ENCODE measurements at regions not wholly inside any gene's neighbourhood (a gene's known extent, or its start where the extent isn't known, plus 50 kb on each side); places are given as distances from the start of the nearest gene placed in this dataset.

- ATAC-seq (no peak), DNase-seq (no peak)
- Histone ChIP-seq H3K4me1 (no peaks in the 10 kb centered on the region), H3K27me3 (no peaks in the 10 kb centered on the region), H3K27ac (no peak overlapping the region), H3K4me3 (no peak overlapping the region), H3K36me3 (no peaks in the 10 kb centered on the region), H3K9me3 (no peaks in the 10 kb centered on the region)
- 38% methylated on average over 2 of the region's 2 CpGs for WGBS (ENCODE audit: insufficient coverage, low coverage, low lambda C conversion rate, missing lambda C conversion rate)
- no peak for TF ChIP-seq POLR2A (IDR thresholded peaks at IDR 0.05)
- TF ChIP-seq CTCF (IDR thresholded peaks at IDR 0.05): no peak
- intact Hi-C loops (cut with DNase I): no loop called here
Measured at GRCh38 chr5:38670066-38670465, 113.6 kb upstream of the LIFR start.

- no peak overlapping the region for H3K4me3 ChIP-seq
- H3K36me3 ChIP-seq: no peaks in the 10 kb centered on the region
- no peaks in the 10 kb centered on the region for H3K4me1 ChIP-seq
- TF ChIP-seq CTCF (IDR thresholded peaks at IDR 0.05) (no peak), POLR2A (IDR thresholded peaks at IDR 0.05) (no peak)
- no peak overlapping the region for H3K27ac ChIP-seq
- WGBS (ENCODE audit: insufficient coverage, low coverage, low lambda C conversion rate, missing lambda C conversion rate): 20% methylated on average over 1 of the region's 1 CpG
- H3K9me3 ChIP-seq: no peaks in the 10 kb centered on the region
- no peaks in the 10 kb centered on the region for H3K27me3 ChIP-seq
- intact Hi-C loops (cut with DNase I): no loop called here
- DNase-seq (no peak), ATAC-seq (no peak)
Measured at GRCh38 chr5:38670878-38671277, 114.4 kb upstream of the LIFR start.

GRCh38 chr5:38672059-38672788 is 115.8 kb upstream of the LIFR start:
- no peaks in the 10 kb centered on the region for H3K9me3 ChIP-seq
- ATAC-seq (no peak), DNase-seq (no peak)
- no peak overlapping the region for H3K27ac ChIP-seq
- H3K4me3 ChIP-seq: no peak overlapping the region
- WGBS (ENCODE audit: insufficient coverage, low coverage, low lambda C conversion rate, missing lambda C conversion rate): 51% methylated on average over 5 of the region's 5 CpGs
- H3K4me1 ChIP-seq: no peaks in the 10 kb centered on the region
- no peaks in the 10 kb centered on the region for H3K36me3 ChIP-seq
- intact Hi-C loops (cut with DNase I): no loop called here
- no peak for TF ChIP-seq CTCF (IDR thresholded peaks at IDR 0.05)
- no peak for TF ChIP-seq POLR2A (IDR thresholded peaks at IDR 0.05)
- H3K27me3 ChIP-seq: no peaks in the 10 kb centered on the region

DNA sequence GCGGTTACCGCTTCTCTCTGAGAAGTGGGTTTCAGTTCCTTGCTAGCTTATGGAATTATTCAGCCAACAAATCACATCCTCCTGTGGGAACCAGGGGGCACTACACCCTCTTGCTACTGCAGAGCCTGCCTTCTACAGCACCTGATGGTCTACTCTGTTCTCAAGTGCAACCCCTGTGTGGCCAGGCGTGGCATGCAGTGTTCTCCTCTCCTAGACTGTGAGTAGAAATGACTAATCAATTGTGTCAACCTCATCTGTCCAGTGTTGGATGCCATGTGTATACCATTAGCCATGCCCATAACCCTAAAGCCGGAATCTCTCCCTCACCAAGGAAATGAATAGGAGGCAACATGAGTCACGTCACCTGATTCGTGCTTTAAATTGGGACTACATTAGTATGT is 117.2 kb upstream of the LIFR start:
- Histone ChIP-seq H3K27ac (no peak overlapping the region), H3K9me3 (no peaks in the 10 kb centered on the region), H3K36me3 (no peaks in the 10 kb centered on the region), H3K4me1 (no peaks in the 10 kb centered on the region), H3K27me3 (no peaks in the 10 kb centered on the region), H3K4me3 (no peak overlapping the region)
- intact Hi-C loops (cut with DNase I): no loop called here
- ATAC-seq (no peak), DNase-seq (no peak)
- 70% methylated on average over 4 of the region's 6 CpGs for WGBS (ENCODE audit: insufficient coverage, low coverage, low lambda C conversion rate, missing lambda C conversion rate)
- no peak for TF ChIP-seq CTCF (IDR thresholded peaks at IDR 0.05)
- no peak for TF ChIP-seq POLR2A (IDR thresholded peaks at IDR 0.05)

Data from right lobe of liver (tissue), 6 donors.